ENCODE measurements at regions not wholly inside any gene's neighbourhood (a gene's known extent, or its start where the extent isn't known, plus 50 kb on each side); places are given as distances from the start of the nearest gene placed in this dataset.
"Not testable (repeated sequence)": the region's sequence is repeated elsewhere in the genome, so short reads cannot be mapped to it uniquely, and the experiment has no call there.

DNA sequence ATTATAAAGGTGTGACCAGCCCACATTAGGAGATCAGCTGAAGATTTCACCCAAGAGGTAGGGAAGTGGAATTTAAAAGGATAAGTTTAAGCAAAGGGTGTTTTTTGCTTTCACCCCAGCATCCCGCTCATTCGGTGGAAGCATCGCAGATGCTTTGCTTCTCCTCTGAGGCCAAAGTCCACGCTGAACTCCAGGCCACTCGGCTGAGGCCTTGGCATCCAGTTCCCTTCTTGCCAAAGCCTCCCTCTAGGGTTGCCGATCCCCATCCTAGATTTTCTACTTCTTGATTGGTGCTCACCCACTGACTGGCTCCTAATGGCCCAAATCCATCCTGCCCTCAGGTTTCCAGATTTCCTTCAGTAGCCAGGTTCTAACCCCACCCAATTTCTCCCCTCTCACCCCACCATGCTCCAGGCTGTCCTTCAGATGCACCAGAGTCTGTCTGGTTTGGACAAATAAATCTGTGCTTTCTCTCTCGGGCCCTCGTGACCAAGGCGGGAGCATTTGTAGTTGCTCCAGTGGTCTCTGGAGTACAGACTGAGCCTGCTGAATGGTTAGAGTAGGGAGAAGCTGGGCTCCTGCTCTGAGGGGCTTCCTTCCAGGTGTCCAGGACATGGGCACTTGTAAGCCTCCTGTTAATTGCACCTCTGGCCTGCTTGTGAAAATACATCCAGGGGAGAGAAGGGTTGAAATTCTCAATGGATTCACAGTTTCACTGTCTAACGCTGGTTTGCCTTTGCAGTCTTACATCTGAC is 193.2 kb downstream of the C1orf94 start:
- DNase-seq (ENCODE audit: low spot score): no peak

DNA sequence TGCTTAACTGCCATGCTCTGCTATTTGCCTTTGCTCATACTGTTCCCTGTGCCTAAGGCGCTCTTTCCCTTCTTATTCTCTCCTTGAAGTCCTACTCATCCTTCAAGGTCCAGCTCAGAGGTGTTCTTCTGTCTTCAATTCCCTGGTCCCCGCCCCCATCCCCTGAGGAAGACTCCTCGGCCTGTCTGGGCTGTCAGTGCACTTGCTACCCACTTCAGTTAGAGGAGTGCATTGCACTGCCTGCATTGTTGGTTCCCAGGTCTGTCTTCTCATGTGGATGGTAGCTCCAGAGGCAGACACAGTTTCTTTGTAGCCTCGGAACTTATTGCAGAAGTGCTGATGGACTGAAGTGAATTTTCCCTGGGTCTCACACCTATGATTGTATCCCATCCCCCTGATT is 194.0 kb downstream of the C1orf94 start:
- no peak for DNase-seq (ENCODE audit: low spot score)

DNA sequence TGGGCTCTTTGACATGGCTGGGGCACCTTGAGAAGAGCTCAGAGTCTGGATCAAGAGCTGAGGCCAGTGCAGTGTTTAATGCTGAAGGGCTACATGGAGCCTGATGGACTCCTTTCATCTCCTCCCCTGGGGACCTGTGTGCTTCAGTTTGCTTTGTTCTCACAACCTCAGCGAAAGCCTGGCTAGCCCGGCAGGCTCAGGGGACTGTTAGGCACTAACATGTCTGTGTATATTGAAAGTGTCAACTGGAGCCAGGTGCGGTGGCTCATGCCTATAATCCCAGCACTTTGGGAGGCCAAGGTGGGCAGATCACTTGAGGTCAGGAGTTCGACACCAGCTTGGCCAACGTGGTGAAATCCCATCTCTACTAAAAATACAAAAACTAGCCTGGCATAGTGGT is 194.5 kb downstream of the C1orf94 start:
- DNase-seq (ENCODE audit: low spot score): not testable (repeated sequence)

DNA sequence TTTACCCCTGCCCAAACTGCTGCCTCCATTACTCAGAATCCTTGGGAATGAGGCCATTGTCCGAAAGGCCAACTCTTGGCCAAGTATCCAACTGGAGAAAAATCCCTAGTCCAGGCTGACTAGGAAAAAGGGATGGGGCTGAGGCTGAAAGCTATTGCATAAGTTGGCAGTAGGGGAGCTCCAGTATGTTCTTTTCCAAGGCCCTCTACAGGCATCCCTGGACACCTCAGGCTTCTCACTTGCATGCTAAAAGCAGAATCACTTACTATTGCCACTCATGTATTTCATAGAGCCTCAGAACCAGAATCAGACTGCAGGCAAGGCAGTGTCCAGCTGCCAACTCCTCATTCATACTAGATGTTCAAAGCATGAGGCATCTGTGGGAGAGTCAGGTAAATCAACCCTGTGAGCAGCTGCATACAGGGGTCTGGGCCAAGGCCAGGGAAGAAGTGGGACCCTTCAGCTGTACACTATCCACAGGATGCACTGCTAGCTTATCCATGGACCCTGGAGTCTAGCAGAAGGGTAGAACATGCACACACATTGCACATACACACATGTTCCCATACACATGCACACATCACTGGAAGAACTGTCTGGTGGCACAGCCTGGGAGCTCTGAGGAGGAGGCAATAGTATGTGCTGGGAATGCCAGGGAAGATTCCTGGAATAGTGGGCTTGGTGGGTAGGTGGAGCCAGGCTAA is 195.3 kb downstream of the C1orf94 start:
- DNase-seq (ENCODE audit: low spot score): no peak

DNA sequence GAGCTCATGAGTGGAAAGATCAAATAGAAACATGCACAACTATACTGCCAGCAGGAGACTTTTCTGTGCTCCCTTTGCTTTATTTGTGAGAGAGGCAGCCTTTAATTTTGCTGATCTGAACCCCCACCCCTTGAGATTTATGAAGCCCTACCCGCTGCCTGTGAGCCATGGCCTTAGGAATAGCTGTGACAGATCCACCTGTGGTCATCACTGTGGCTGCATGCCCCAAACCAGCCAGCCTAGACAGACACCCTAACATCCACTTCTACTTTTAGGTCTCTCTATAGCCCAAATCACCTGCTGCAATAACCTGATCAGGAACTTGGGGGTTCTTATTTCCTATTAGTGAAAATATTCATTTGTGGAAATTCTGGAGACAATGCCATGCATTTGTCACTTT is 196.2 kb downstream of the C1orf94 start:
- no peak for DNase-seq (ENCODE audit: low spot score)

DNA sequence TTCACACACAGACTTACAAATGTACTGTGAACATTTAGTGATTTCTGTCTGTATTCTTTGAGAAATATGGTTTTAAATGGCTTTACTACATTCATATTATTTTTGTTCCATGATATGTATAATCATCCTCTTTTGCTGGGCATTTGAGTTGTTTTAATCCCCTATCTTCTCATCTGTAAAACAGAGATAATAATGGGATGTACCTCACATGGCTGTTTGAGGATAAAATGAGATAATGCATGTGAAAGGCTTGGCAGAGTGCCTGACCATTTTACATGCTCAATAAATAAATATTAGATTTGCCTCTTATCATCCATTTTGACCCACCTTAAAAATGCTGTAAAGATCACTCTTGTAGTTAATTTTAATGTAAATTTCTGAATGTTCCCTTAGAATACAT is 197.2 kb downstream of the C1orf94 start:
- no peak for DNase-seq (ENCODE audit: low spot score)

DNA sequence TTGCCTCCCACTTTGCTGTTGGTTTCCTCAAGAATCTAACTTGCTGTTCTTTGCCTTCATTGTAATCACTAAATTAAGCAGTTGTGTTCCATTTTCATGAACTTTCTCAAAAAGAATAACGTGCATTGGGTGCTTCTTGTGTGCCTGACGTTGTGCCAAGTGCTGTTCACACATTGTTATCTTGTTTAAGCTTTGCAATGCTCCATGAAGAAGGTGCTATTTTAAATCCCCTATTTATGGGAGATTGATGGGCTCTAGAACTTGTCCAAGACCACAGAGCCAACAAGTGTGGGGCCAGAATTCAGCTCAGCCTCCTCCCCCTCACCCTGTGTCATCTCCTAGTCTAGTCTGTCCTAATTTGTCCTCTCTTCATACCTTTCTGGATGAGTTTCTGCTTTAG is 199.8 kb downstream of the C1orf94 start:
- no peak for DNase-seq (ENCODE audit: low spot score)

DNA sequence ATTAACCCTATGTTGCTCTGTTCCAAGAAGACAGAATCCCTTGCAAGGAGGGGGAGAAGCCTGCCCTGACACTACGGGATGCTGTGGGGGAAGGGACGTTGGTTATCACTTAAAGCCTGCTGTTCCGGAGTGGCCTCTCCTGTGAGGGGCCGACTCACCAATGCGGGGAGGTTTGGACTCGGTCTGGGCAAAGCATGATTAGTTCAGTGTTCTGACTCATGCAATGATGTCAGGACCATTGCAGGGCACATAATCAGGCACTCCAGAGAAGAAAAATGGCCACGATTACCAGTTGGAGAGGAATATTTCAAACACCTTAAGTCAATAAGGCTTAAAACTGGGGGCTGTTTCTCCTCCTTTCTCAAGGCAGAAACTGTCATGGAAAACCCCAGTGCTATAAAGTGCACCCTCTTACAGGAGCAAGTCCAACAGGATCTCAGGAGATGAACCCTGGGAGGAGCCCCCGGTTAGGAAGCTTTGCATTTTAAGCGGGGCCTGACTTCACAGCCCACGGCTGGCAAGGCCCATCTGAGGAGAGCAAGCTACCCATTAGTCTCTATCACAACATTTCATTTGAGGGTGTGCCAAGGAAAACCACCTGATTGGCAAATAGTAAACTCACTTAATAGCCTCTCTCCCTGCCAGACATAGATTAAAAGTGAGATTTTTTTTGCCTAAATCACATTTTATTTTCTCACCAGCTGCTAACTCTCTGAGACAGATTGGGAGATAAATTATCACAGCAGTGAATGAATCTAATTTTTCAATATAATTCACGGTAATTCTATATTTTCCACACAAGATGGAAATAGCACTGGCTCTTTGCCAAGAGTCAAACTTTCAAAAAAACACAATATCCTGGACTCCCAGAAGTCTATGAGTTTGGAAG is 202.5 kb downstream of the C1orf94 start:
- DNase-seq (ENCODE audit: low spot score): no peak

DNA sequence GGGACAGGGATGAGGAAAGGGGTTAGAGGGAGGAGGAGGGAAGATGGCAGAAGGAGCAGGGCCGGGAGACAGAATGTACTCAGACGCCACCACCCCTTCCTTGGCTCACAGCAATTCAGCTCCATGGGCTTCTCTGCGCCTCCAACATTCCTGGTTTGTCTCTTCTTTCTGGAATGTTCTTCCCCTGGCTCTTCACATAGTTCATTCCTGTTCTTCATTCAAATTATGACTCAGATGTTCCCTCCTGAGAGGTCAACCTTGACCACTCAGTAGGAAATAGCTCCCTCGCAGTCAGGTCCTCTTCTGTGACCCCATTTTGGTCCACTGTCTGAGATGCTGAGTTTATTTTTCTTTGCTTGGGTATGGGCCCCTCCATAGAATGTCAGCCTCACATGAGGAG is 203.2 kb downstream of the C1orf94 start:
- DNase-seq (ENCODE audit: low spot score): no peak

DNA sequence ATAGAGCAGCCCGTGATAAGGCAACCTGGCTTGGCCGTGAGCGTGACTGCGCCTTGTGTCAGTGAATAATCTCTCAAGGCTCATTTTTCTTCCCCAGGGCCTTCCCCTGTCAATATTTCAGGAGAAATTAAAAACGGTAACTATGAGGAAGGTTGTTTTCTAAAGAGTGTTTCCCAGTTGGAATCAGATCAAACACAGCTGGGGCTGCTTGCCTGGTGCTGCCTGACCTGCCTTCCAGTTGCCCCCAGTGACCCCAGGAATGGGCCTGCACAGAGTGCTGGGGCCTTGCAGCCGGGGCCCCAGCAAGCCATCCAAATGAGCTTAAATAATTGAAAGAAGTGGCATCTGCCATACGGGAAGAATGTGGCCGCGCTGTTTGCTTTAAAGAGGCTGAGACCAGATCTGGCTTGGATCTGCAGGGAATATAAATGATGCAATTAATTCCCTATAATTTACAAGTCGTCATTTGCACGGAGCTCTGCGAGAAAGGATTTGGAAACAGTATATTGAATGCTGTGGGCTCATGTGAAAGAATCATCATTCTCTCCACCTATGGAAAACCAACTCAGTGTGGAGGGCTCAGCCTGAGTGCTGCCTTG is 203.9 kb downstream of the C1orf94 start:
- no peak for DNase-seq (ENCODE audit: low spot score)

DNA sequence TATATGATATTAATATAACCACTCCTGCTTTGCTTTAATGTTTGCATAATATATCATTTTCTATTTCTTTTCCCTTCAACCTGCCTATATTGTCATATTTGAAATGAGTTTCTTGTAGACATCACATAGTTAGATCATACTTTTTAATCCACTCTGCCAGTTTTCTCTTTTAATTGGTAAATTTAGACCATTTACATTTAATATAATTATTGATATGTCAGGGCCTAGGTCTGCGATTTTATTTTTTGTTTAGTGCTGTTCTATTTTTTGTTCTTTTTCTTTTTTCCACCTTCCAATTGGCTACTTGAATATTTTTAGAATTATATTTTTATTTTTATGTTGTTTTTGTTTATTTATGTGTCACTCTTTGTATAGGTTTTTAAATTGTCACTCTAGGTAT is 213.3 kb downstream of the C1orf94 start:
- no peak for DNase-seq (ENCODE audit: low spot score)

DNA sequence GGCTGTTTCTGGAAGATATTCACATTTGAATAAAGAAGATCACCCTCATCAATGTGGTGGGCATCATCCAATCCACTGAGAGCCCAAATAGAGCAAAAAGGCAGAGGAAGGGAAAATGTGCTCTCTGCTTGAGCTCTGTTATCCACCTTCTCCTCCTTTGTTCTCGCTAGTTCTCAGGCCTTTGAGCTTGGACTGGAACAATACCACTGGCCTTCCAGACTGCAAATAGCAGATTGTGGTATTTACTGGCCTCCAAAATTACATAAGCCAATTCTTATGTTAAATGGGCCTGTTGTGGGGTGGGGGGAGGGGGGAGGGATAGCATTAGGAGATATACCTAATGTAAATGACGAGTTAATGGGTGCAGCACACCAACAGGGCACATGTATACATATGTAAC is 219.3 kb downstream of the C1orf94 start:
- no peak for DNase-seq (ENCODE audit: low spot score)

DNA sequence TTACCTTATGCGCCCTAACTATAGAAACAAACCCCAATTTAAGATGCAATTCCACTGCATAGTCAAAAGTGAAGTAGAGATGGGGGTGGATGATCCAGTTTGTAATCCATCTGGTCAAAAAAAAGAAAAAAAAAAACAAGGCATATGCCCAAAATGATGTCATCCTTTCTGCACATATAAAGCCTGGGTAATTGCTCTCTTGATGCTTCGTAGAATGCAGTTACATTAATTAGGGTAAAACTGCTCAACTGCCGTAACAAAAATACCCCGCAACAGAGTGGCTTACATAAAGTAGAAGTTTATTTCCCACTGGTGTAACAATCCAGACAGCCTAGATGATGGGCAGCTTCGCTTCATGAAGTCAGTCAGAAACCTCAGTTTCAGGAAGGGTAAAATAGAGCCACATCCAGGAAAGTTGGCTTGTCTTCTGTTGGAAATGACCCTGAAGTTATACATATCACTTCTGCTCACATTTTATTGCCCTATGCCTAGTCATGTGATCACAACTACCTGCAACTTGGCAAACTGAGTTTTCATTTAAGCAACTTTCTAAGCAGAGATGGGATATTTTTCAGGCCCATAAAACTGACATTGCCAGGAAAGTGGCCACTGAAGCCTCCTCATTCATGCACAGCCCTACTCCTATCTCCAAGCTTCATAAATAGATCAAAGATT is 221.7 kb downstream of the C1orf94 start:
- no peak for DNase-seq (ENCODE audit: low spot score)

DNA sequence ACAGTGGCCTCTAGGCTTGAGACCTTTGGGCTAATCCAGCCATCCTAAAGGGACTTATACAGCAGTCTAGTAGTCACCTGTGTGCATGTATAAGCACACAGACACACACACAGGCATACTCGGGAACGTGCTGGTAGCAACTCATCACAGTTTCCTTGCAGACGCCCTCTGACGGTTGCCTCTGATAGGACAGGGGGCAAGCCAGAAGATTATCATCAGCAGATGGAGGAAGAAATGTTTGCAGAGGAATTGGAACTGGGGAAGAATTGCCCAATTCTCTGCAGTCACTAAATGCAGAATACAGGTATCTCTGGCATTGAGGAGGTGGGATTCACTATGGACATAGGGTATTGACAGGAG is 222.2 kb downstream of the C1orf94 start:
- DNase-seq (ENCODE audit: low spot score): peak; percentile 28

DNA sequence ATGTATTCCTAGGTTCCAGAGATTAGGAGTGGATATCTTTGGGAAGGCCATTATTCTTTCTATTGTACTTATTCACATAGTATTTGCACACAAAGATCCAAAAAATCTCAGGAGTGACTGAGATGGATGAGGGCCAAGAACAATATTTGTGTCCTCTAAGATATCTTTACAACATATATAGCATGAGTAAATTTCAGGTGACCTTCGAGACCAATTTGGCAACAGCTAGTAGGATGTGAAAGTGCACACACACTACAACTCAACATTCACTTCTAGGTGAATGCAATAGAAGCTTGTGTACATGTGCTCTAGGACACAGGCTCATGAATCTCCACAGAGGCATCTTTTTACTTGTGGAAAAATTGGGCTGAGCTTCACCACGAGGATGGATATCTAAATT is 224.0 kb downstream of the C1orf94 start:
- DNase-seq (ENCODE audit: low spot score): no peak

DNA sequence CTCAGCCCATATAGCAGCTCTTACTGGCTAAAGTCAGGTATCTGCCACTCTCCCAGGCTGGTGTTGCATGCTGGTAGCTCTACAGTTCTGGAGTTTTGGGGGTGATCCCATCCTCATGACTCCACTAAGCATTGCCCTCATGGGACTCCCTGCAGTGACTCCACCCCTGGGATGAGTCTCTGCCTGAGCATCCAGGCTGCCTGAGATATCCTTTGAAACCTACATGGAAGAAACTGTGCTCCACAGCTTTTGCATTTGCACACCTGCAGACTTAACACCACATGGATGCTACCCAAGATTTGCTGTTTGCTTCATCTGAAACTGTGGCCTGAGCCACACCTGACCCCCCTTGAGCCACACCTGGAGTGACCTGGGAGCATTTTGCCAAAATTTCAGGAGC is 226.4 kb downstream of the C1orf94 start:
- no peak for DNase-seq (ENCODE audit: low spot score)

DNA sequence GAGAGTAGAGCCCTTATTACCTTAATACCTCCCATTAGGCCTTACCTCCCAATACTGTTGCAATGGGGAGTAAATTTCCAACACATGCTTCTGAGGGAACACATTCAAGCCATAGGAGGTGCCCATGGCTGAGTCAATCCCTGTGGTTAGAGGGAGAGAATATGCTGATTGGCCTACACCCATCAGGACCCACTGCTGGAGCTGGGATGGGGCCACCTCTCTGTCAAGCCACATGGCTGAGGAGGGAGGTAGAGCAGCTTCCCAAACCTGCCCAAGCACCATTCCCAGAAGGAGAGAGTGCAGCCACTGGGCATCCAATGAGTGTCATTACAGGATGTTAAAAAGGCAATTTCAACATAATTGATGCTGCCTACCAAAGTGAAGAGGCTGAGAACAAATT is 228.1 kb downstream of the C1orf94 start:
- DNase-seq (ENCODE audit: low spot score): no peak

DNA sequence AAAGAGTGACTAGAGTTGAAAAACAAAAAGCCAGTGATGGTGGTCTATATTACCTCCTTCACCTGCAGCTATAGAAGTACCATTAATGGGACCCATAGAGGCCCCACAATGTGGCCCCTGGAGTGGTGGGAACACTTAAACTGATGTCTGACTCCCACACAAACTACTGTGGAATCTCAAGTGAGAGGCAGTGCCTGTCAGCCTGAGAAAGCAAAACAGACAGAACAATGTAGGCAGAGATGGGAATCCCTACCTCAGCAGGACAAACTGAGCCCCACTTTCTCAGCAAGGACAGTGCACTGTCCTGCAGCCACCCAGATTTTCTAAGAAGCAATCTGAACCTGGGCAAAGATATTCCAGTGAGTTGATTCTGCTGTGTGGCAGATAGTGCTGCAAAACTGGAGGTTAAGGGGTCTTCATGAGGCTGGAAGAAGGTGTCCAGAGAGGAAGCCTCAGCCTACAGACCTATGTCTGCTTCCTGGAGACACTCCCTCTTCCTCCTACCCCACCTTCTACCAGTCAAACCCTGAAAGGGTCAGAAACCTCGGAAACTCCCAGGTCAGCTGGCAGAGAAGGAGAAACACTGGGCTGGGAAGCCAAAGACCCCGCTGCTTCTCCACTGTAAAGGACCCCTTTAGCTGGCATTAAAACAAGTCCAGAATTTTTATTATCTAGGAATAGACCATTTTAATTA is 228.7 kb downstream of the C1orf94 start:
- DNase-seq (ENCODE audit: low spot score): no peak

DNA sequence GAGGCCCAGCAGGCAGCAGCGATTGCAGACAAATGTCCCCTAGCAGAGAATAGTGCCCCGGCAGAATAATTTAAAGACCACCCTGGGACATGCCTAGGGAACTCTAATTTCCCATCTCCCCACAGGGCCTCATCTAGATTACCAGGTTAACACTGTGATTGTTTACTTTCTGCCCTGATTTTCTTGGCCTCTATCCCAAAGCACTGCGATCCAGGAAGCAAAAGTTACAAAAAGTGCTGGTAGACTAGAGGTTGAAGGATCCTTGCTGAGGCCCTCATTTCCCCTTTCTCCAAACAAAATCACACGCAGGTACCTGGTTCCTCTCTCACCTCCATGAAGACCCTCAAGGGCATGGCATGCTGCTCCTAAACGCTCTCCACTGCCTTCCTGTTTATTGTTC is 229.7 kb downstream of the C1orf94 start:
- DNase-seq (ENCODE audit: low spot score): no peak

DNA sequence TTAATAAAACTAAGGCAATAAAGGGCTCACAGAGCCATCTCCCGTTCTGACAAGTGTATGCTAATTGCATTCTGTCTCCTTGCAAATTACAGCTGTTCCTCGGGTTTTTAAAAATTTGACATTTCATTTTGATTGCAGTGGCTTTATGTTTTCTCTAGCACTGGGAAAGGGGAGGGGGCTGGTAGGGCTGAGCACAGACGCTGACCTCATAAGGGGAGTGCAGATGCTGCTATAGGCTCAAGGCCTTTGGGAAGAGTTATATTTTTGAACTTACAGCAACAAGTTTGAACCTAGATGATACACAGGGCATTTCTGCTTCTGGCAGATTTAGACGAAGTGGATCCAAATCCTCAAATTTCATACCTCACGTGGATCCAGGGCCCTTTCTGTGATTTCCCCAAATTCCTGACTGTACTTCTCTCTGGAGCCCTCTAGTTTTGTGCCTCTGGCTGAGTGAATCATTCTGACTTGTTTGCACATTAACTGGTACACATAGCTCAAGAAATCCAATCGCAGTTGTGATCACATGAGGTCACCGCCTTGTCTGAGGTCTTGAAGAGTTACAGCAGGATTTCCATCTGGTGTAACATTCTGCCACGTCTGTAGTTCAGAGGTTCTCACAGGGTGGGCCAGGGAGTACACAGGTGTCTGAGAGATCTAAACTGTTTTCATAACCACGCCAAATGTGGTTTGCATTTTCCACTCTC is 230.3 kb downstream of the C1orf94 start:
- no peak for DNase-seq (ENCODE audit: low spot score)

DNA sequence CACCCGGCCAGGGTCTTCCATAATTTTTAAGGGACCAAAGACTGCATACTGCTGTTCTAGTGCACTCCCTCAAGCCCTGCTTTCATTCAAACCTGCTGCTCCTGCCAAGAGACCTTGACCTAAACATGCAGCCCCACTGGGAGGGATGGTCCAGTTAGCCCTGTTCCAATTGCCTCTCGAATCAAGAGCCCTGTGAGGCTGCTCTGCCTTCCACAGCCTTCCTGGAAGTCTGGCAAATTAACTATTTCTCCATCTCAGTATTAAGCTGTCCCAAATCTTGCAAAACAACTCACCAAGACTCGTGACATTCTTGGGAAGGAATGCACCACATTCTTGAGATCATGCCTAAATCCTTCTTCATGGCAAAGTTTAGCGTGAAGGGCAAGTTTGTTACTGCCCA is 231.3 kb downstream of the C1orf94 start:
- DNase-seq (ENCODE audit: low spot score): no peak
